Stimulated activated CD4-positive, alpha-beta T cell treated with anti-CD3 and anti-CD28 coated beads, Interleukin-4, amount 100 ng/mL, for 1 hour (primary cell): ENCODE measurements at regions not wholly inside any gene's neighbourhood (a gene's known extent, or its start where the extent isn't known, plus 50 kb on each side); places are given as distances from the start of the nearest gene placed in this dataset.

ENCODE experiments used
- DNase-seq: peaks from one replicate; pipeline ENCODE4 v3.0.0-alpha.2; 2020

GRCh38 chr3:16658004-16658924 lies 53.0 kb upstream of the DAZL start:
- no peak for DNase-seq

- DNase-seq = no peak
These were observed 53.9 kb upstream of the DAZL start for GRCh38 chr3:16658925-16659793.

GRCh38 chr3:16663854-16664712 lies 58.9 kb upstream of the DAZL start:
- DNase-seq = no peak

GRCh38 chr3:16665282-16665741 lies 60.1 kb upstream of the DAZL start:
- DNase-seq = no peak

GRCh38 chr3:16666206-16666605 lies 61.0 kb upstream of the DAZL start:
- DNase-seq = no peak

GRCh38 chr3:16667633-16668032 lies 62.4 kb upstream of the DAZL start:
- DNase-seq = no peak

GRCh38 chr3:16668776-16669545 lies 63.7 kb upstream of the DAZL start:
- no peak for DNase-seq

GRCh38 chr3:16670191-16670590 lies 65.0 kb upstream of the DAZL start:
- no peak for DNase-seq

GRCh38 chr3:16671690-16672089 lies 66.5 kb upstream of the DAZL start:
- no peak for DNase-seq

- DNase-seq = no peak
These were observed 68.3 kb upstream of the DAZL start for GRCh38 chr3:16673530-16673929.

GRCh38 chr3:16675805-16676204 lies 70.6 kb upstream of the DAZL start:
- DNase-seq = no peak

- no peak for DNase-seq
These were observed 81.5 kb upstream of the DAZL start for GRCh38 chr3:16686679-16687078.

- DNase-seq = no peak
These were observed 82.0 kb upstream of the DAZL start for GRCh38 chr3:16687221-16687620.

GRCh38 chr3:16692486-16693344 lies 87.5 kb upstream of the DAZL start:
- DNase-seq = no peak

- DNase-seq = no peak
These were observed 88.6 kb upstream of the DAZL start for GRCh38 chr3:16693820-16694219.

GRCh38 chr3:16695710-16696109 lies 90.5 kb upstream of the DAZL start:
- no peak for DNase-seq

- DNase-seq = no peak
These were observed 92.4 kb upstream of the DAZL start for GRCh38 chr3:16697443-16698147.

GRCh38 chr3:16700651-16701050 lies 95.4 kb upstream of the DAZL start:
- no peak for DNase-seq

- DNase-seq = no peak
These were observed 99.7 kb upstream of the DAZL start for GRCh38 chr3:16704941-16705340.

GRCh38 chr3:16707260-16707659 lies 102.0 kb upstream of the DAZL start:
- no peak for DNase-seq
